ENCODE measurements at regions not wholly inside any gene's neighbourhood (a gene's known extent, or its start where the extent isn't known, plus 50 kb on each side); places are given as distances from the start of the nearest gene placed in this dataset.

- TF ChIP-seq CTCF (conservative IDR thresholded peaks at IDR 0.05; ENCODE audit: low read depth, low read length), result no peak
- no peak for TF ChIP-seq EZH2 (IDR thresholded peaks at IDR 0.05; ENCODE audit: low read length, unreplicated experiment)
- no peak for TF ChIP-seq EZH2phosphoT487 (IDR thresholded peaks at IDR 0.05; ENCODE audit: borderline replicate concordance, low read length)
These were observed 74.6 kb upstream of the SEC14L1 start for GRCh38 chr17:77066165-77066564.

Data from PC-3 (cell line).